ENCODE measurements at regions not wholly inside any gene's neighbourhood (a gene's known extent, or its start where the extent isn't known, plus 50 kb on each side); places are given as distances from the start of the nearest gene placed in this dataset.

DNA sequence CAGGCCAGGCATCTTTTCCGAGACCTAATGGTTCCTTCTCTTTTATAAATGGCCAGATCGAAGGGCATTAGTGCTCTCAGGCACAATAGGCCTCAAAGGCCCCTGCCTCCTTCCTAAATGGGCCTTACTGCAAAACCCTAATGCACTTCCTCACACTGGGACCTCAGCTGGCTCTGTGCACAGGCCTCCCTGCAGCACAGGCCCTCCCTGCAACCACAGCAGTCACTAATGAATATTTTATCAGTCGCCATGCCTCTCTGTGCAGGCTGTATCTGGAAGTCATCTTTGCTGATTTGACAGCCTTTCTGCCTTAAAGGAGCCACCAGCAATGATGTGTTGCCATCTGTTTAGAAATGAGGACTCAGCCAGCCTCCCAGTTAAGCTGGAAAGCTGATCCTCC, 54.9 kb upstream of the SDK1 start:
- H3K4me2 ChIP-seq (ENCODE audit: low read length) = no peak overlapping the region
- H3K9ac ChIP-seq (ENCODE audit: low read length) = no peak overlapping the region
- H3K79me1 ChIP-seq (ENCODE audit: low read length) = peaks cover 38% of the 10 kb centered on the region
- H2BK120ac ChIP-seq (ENCODE audit: insufficient read depth, low read length, poor library complexity) = peak overlapping the region; percentile 61
- H3K27ac ChIP-seq (ENCODE audit: low read depth, low read length) = peak overlapping the region; percentile 93
- no peak overlapping the region for H3K4ac ChIP-seq (ENCODE audit: low read depth, low read length)
- DNase-seq = no peak
- peak overlapping the region; percentile 2 for H2AK5ac ChIP-seq (ENCODE audit: low read length)
- H3K18ac ChIP-seq (ENCODE audit: low read length) = no peak overlapping the region
- no peak overlapping the region for H4K12ac ChIP-seq (ENCODE audit: low read depth, low read length)
- peak overlapping the region; percentile 90 for H4K91ac ChIP-seq (ENCODE audit: low read depth, low read length)
- H3K14ac ChIP-seq (ENCODE audit: low read length) = peak overlapping the region; percentile 2
- no peaks in the 10 kb centered on the region for H3K27me3 ChIP-seq (ENCODE audit: insufficient read depth, low read length)
- H3K79me2 ChIP-seq (ENCODE audit: control insufficient read depth, insufficient read depth, low read length, poor library complexity) = no peaks in the 10 kb centered on the region
- H2BK5ac ChIP-seq (ENCODE audit: low read depth, low read length, poor library complexity) = peak overlapping the region; percentile 60
- no peak overlapping the region for H3K23ac ChIP-seq (ENCODE audit: low read length)
- no peaks in the 10 kb centered on the region for H3K36me3 ChIP-seq (ENCODE audit: control insufficient read depth in 1 of 2, insufficient read depth in 2 of 2, low read length in 2 of 2)
- H2BK12ac ChIP-seq (ENCODE audit: low read length) = peak overlapping the region; percentile 82
- peak overlapping the region; percentile 8 for H4K8ac ChIP-seq (ENCODE audit: low read depth, low read length)
- H3K4me3 ChIP-seq (ENCODE audit: low read depth, low read length) = no peak overlapping the region
- H3K4me1 ChIP-seq (ENCODE audit: control insufficient read depth in 1 of 2, insufficient read depth in 2 of 2, low read length in 2 of 2) = peaks cover 24 to 32% of the 10 kb centered on the region in 2 experiments
- H3K9me3 ChIP-seq (ENCODE audit: insufficient read depth, low read depth, low read length) = no peaks in the 10 kb centered on the region
- no CpG with 5 or more reads among the region's 3 CpGs for WGBS (ENCODE audit: extremely low coverage, insufficient coverage, insufficient read length)
- H2AFZ ChIP-seq (ENCODE audit: insufficient read depth, low read length, poor library complexity) = no peak overlapping the region

DNA sequence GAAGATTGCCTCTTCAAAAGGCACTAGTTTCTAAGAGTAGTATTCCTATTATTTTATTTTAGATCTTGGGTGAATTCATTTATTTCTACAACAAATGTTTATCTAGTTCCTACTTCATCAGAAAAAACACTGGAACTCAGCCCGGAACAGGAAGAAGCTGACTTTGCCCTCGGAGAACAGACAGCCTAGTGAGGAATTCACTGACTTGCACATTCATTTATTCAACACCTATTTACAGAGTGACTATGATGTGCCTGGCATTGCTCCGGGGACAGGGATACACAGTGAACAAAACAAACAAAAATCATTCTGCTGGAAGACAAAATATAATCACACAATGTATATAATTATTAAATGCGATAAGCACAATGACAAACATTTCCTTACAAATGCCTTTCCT, 54.4 kb upstream of the SDK1 start:
- Histone ChIP-seq H3K9ac (ENCODE audit: low read length) (no peak overlapping the region), H4K91ac (ENCODE audit: low read depth, low read length) (peak overlapping the region; percentile 64), H3K4me1 (ENCODE audit: control insufficient read depth in 1 of 2, insufficient read depth in 2 of 2, low read length in 2 of 2) (peaks cover 24 to 32% of the 10 kb centered on the region in 2 experiments), H3K79me1 (ENCODE audit: low read length) (peaks cover 38% of the 10 kb centered on the region), H4K12ac (ENCODE audit: low read depth, low read length) (no peak overlapping the region), H3K27ac (ENCODE audit: low read depth, low read length) (peak overlapping the region; percentile 93), H2BK120ac (ENCODE audit: insufficient read depth, low read length, poor library complexity) (peak overlapping the region; percentile 77), H3K36me3 (ENCODE audit: control insufficient read depth in 1 of 2, insufficient read depth in 2 of 2, low read length in 2 of 2) (no peaks in the 10 kb centered on the region), H3K4me2 (ENCODE audit: low read length) (no peak overlapping the region), H3K14ac (ENCODE audit: low read length) (no peak overlapping the region), H3K79me2 (ENCODE audit: control insufficient read depth, insufficient read depth, low read length, poor library complexity) (no peaks in the 10 kb centered on the region), H3K4me3 (ENCODE audit: low read depth, low read length) (no peak overlapping the region), H3K18ac (ENCODE audit: low read length) (no peak overlapping the region), H3K4ac (ENCODE audit: low read depth, low read length) (no peak overlapping the region), H3K23ac (ENCODE audit: low read length) (no peak overlapping the region), H2BK5ac (ENCODE audit: low read depth, low read length, poor library complexity) (peak overlapping the region; percentile 82), H4K8ac (ENCODE audit: low read depth, low read length) (no peak overlapping the region), H2AFZ (ENCODE audit: insufficient read depth, low read length, poor library complexity) (no peak overlapping the region), H3K9me3 (ENCODE audit: insufficient read depth, low read depth, low read length) (no peaks in the 10 kb centered on the region), H2AK5ac (ENCODE audit: low read length) (no peak overlapping the region), H2BK12ac (ENCODE audit: low read length) (no peak overlapping the region), H3K27me3 (ENCODE audit: insufficient read depth, low read length) (no peaks in the 10 kb centered on the region)
- WGBS (ENCODE audit: extremely low coverage, insufficient coverage, insufficient read length) = no CpG with 5 or more reads among the region's 4 CpGs
- DNase-seq = no peak

DNA sequence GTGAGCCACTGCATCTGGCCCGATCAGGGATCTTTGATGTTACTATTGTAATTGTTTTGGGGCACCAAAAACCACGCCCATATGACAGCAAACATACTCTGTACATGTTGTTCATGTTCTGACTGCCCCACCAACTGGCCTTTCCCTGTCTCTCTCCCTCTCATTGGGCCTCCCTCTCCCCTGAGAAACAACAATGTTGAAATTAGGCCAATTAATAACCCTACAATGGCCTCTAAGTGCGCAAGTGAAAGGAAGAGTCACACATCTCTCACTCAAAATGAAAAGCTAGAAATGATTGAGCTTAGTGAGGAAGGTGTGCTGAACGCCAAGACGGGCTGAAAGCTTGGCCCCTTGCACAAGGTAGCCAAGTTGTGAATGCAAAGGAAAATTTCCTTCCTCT, 50.3 kb upstream of the SDK1 start:
- H2BK120ac ChIP-seq (ENCODE audit: insufficient read depth, low read length, poor library complexity) = peak overlapping the region; percentile 68
- H2BK5ac ChIP-seq (ENCODE audit: low read depth, low read length, poor library complexity) = peak overlapping the region; percentile 50

More for the DNA sequence above, 50.3 kb upstream of the SDK1 start:
- no peak overlapping the region for H3K4ac ChIP-seq (ENCODE audit: low read depth, low read length)
- no peak overlapping the region for H3K9ac ChIP-seq (ENCODE audit: low read length)
- H3K36me3 ChIP-seq (ENCODE audit: control insufficient read depth in 1 of 2, insufficient read depth in 2 of 2, low read length in 2 of 2) = no peaks in the 10 kb centered on the region
- H3K4me2 ChIP-seq (ENCODE audit: low read length) = no peak overlapping the region
- peaks cover 32% of the 10 kb centered on the region for H3K79me1 ChIP-seq (ENCODE audit: low read length)
- H3K23ac ChIP-seq (ENCODE audit: low read length) = no peak overlapping the region
- H3K27ac ChIP-seq (ENCODE audit: low read depth, low read length) = no peak overlapping the region
- H2AFZ ChIP-seq (ENCODE audit: insufficient read depth, low read length, poor library complexity) = no peak overlapping the region
- WGBS (ENCODE audit: extremely low coverage, insufficient coverage, insufficient read length) = no CpG with 5 or more reads among the region's 5 CpGs
- H4K12ac ChIP-seq (ENCODE audit: low read depth, low read length) = no peak overlapping the region
- no peaks in the 10 kb centered on the region for H3K27me3 ChIP-seq (ENCODE audit: insufficient read depth, low read length)
- peak overlapping the region; percentile 2 for H3K14ac ChIP-seq (ENCODE audit: low read length)
- H3K79me2 ChIP-seq (ENCODE audit: control insufficient read depth, insufficient read depth, low read length, poor library complexity) = peaks cover 2% of the 10 kb centered on the region
- H3K9me3 ChIP-seq (ENCODE audit: insufficient read depth, low read depth, low read length) = no peaks in the 10 kb centered on the region
- no peak overlapping the region for H2AK5ac ChIP-seq (ENCODE audit: low read length)
- H4K91ac ChIP-seq (ENCODE audit: low read depth, low read length) = peak overlapping the region; percentile 39
- H3K4me1 ChIP-seq (ENCODE audit: control insufficient read depth in 1 of 2, insufficient read depth in 2 of 2, low read length in 2 of 2) = peaks cover 13 to 20% of the 10 kb centered on the region in 2 experiments
- peak overlapping the region; percentile 91 for H2BK12ac ChIP-seq (ENCODE audit: low read length)
- no peak overlapping the region for H3K4me3 ChIP-seq (ENCODE audit: low read depth, low read length)
- no peak for DNase-seq
- no peak overlapping the region for H4K8ac ChIP-seq (ENCODE audit: low read depth, low read length)
- no peak overlapping the region for H3K18ac ChIP-seq (ENCODE audit: low read length)

Measured in trophoblast cell (in vitro differentiated cells and primary cell).